Adrenal gland (tissue), 9 donors: ENCODE measurements at regions not wholly inside any gene's neighbourhood (a gene's known extent, or its start where the extent isn't known, plus 50 kb on each side); places are given as distances from the start of the nearest gene placed in this dataset.
A peak's percentile ranks its signal among the peaks of the same experiment; 100 is the strongest.

Experiments
- DNase-seq, 7 donors: peaks; one replicate each; pipeline ENCODE4 v3.0.0-alpha.2; 2019 to 2020
- H3K27ac ChIP-seq, 5 donors: fragments of 200-600 bp; sonication (generic) in 4 of 5; 1 replicate in 3 of 5; 2 replicates in 2 of 5; pipeline versions ENCODE4 v1.5.1 to v1.8.0; 2016 to 2020; ENCODE audit warnings: mild to moderate bottlenecking in 1 of 5
- H3K27me3 ChIP-seq: fragments of 200-600 bp; 2 replicates; pipeline ENCODE4 v1.8.0; 2021
- H3K36me3 ChIP-seq, 2 donors: fragments of 200-600 bp; replicated peaks in 1 of 2; 1 replicate in 1 of 2; 2 replicates in 1 of 2; pipeline versions ENCODE4 v1.5.1 to v1.8.0; 2018 to 2022
- H3K4me1 ChIP-seq, 2 donors: fragments of 200-600 bp; replicated peaks in 1 of 2; 1 replicate in 1 of 2; 2 replicates in 1 of 2; pipeline versions ENCODE4 v1.5.1 to v1.8.0; 2018 to 2021
- H3K4me3 ChIP-seq, 4 donors: fragments of 200-600 bp; sonication (generic) in 3 of 4; one replicate each; pipeline ENCODE4 v1.5.1; 2016 to 2018
- H3K9me3 ChIP-seq, 3 donors: fragments of 200-600 bp; sonication (generic) in 1 of 3; replicated peaks in 1 of 3; 1 replicate in 2 of 3; 2 replicates in 1 of 3; pipeline versions ENCODE4 v1.5.1 to v1.8.0; 2016 to 2021
- CTCF ChIP-seq, 6 experiments: fragments of 450-650 bp in 4 of 6; fragments of 200-600 bp in 2 of 6; sonication (generic) in 1 of 6; IDR thresholded peaks; 1 replicate in 5 of 6; 2 replicates in 1 of 6; pipeline versions ENCODE4 v1.5.1 to v1.8.0; 2016 to 2021; ENCODE audit warnings: antibody characterized with exemption in 6 of 6, mild to moderate bottlenecking in 2 of 6, moderate library complexity in 1 of 6
- POLR2A ChIP-seq, 2 donors: fragments of 450-650 bp; IDR thresholded peaks; one replicate each; pipeline ENCODE4 v1.6.1; 2017; ENCODE audit warnings: antibody characterized with exemption in 2 of 2, mild to moderate bottlenecking in 2 of 2, moderate library complexity in 1 of 2
- WGBS, 4 donors: extraction: QIAGEN DNeasy Blood & Tissue Kit in 2 of 4; methylation state at CpG; one replicate each; pipeline versions ENCODE4 v1.1.5 to v1.1.7; 2013 to 2017; 5-methylcytosine and 5-hydroxymethylcytosine counted together
- intact Hi-C, 2 donors: fragments of 100-400 bp; cut with DNase I; formaldehyde crosslinking; loops; one replicate each; pipeline versions ENCODE4 v1.14.1 to v1.15.0; 2022 to 2023
- donor health status: healthy with polysubstance abuse.
- donor health status: Bipolar disorder and iron deficiency.
- donor health status: DM: yes; HTN: yes; CAD: no.
- donor health status: DM: no; HTN: no; CAD: no.
- donor health status: DM: no; HTN: no; CAD: no.

DNA sequence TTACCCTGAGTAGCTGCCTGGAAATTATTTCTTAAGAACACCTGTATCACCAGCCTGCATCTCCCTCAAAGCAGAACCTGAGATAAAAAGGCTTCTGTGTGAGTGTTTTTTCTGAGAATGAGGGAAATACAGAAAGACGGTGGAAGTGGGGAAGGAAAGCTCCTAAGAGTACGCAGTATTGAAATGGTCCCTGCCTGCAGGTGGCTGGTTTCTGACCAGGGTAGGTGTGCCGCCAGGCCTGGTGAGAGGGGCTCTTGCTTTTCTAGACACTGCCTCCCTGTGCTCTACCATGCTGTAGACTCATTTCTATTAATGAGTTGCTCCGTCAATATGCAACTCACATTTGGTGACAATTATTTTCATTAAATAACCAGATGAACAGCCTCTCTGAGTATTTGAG, 201.7 kb downstream of the MAP2K4 start:
- Histone ChIP-seq H3K4me3 (no peak overlapping the region), H3K9me3 (no peaks in the 10 kb centered on the region), H3K36me3 (no peaks in the 10 kb centered on the region), H3K27me3 (no peaks in the 10 kb centered on the region), H3K4me1 (no peaks in the 10 kb centered on the region), H3K27ac (no peak overlapping the region)
- intact Hi-C loops: no loop called here
- DNase-seq: no peak
- WGBS, 4 donors: 81 to 93% (median 86%) methylated on average over 4 of the region's 4 CpGs
- TF ChIP-seq POLR2A (IDR thresholded peaks at IDR 0.05): no peak
- no peak for TF ChIP-seq CTCF (IDR thresholded peaks at IDR 0.05)

DNA sequence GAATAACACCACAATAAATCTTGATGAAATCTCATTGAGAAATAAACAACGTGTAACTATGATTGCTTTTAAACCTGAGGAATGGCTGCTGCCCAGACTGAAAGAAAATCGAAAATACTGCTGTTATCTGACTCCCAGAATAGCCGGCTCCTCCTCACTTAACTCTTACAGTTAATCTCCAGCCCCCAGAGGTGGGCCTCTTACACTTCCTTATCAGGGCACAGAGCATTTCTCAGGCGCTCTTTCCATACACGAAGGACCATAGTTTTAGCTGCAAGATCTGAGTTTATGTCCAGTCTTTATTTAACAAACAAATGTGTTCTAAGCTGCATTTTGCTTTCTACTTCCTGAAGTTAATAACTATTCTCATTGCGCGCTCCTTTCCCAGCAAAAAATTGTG, 206.9 kb downstream of the MAP2K4 start:
- TF ChIP-seq POLR2A (IDR thresholded peaks at IDR 0.05) (no peak), CTCF (IDR thresholded peaks at IDR 0.05) (no peak)
- WGBS, 4 donors: 39 to 51% (median 44%) methylated on average over 7 of the region's 7 CpGs
- peak overlapping the region in 1 of 5 donors; percentile 59 for H3K27ac ChIP-seq
- no peaks in the 10 kb centered on the region for H3K27me3 ChIP-seq
- DNase-seq: no peak
- intact Hi-C loops: no loop called here
- H3K9me3 ChIP-seq: no peaks in the 10 kb centered on the region
- H3K4me3 ChIP-seq: no peak overlapping the region
- H3K4me1 ChIP-seq: peaks cover 6 to 18% of the 10 kb centered on the region in 2 donors
- no peaks in the 10 kb centered on the region for H3K36me3 ChIP-seq

DNA sequence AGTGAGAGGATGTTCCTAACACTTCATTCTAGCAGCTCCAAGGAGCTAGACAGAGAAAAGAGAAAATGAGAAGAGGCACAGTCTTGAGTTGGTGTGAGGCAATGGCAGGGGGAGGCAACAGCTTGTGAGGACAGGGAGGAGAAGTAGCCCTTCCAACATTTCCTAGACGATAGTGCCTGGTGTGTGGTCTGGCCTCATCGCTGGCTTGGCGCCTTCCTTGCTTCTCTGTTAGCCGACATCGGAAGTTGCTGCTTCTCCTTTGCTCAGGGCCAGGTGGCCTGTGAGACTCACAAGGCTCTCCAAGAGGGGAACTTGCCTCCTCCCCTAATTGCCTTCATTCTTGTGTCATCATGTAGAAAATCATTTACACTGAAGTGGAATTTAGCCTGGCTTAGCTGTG, 208.7 kb downstream of the MAP2K4 start:
- Histone ChIP-seq H3K4me1 (peaks cover 6 to 18% of the 10 kb centered on the region in 2 donors), H3K4me3 (no peak overlapping the region), H3K9me3 (no peaks in the 10 kb centered on the region), H3K27ac (peak overlapping the region in 1 of 5 donors; percentile 63), H3K27me3 (no peaks in the 10 kb centered on the region), H3K36me3 (no peaks in the 10 kb centered on the region)
- 57 to 84% (median 83%) methylated on average over 5 of the region's 5 CpGs for WGBS, 4 donors
- intact Hi-C loops: no loop called here
- TF ChIP-seq POLR2A (IDR thresholded peaks at IDR 0.05): no peak
- no peak for TF ChIP-seq CTCF (IDR thresholded peaks at IDR 0.05)
- DNase-seq: peak in 2 of 7 donors; percentile 2 to 17

- H3K36me3 ChIP-seq: no peaks in the 10 kb centered on the region
- H3K27me3 ChIP-seq: no peaks in the 10 kb centered on the region
- H3K4me1 ChIP-seq: peaks cover 6 to 18% of the 10 kb centered on the region in 2 donors
- no peak for TF ChIP-seq CTCF (IDR thresholded peaks at IDR 0.05)
- no peak for TF ChIP-seq POLR2A (IDR thresholded peaks at IDR 0.05)
- H3K9me3 ChIP-seq: no peaks in the 10 kb centered on the region
- intact Hi-C loops: no loop called here
- 22 to 35% (median 30%) methylated on average over 4 of the region's 4 CpGs for WGBS, 4 donors
- H3K27ac ChIP-seq: peak overlapping the region in 3 of 5 donors; percentile 11 to 79 (median 21)
- H3K4me3 ChIP-seq: no peak overlapping the region
- peak in 6 of 7 donors; percentile 23 to 53 (median 43) for DNase-seq
These were observed 210.0 kb downstream of the MAP2K4 start for GRCh38 chr17:12230481-12231354.
